Esophagus mucosa (tissue), 1 donor: ENCODE measurements at regions not wholly inside any gene's neighbourhood (a gene's known extent, or its start where the extent isn't known, plus 50 kb on each side); places are given as distances from the start of the nearest gene placed in this dataset.

Source experiments
- ATAC-seq: fragments of 200-7000 bp; cut with Tn5 transposase; one replicate; pipeline ENCODE4 v1.9.1; 2020
- donor health status: DM: yes; HTN: yes; CAD: no.

GRCh38 chr15:92305343-92305742 lies 88.3 kb upstream of the ST8SIA2 start:
- no peak for ATAC-seq

- no peak for ATAC-seq
Observed at GRCh38 chr15:92306663-92307062, 87.0 kb upstream of the ST8SIA2 start.

GRCh38 chr15:92315144-92315543 lies 78.5 kb upstream of the ST8SIA2 start:
- ATAC-seq, result no peak

GRCh38 chr15:92315595-92316211 lies 78.0 kb upstream of the ST8SIA2 start:
- ATAC-seq, result no peak

GRCh38 chr15:92316586-92317295 lies 76.9 kb upstream of the ST8SIA2 start:
- no peak for ATAC-seq

GRCh38 chr15:92320012-92320699 lies 73.5 kb upstream of the ST8SIA2 start:
- no peak for ATAC-seq

GRCh38 chr15:92322566-92323355 lies 70.9 kb upstream of the ST8SIA2 start:
- no peak for ATAC-seq

- no peak for ATAC-seq
Observed at GRCh38 chr15:92323525-92323924, 70.2 kb upstream of the ST8SIA2 start.

- ATAC-seq, result no peak
Observed at GRCh38 chr15:92324101-92324963, 69.3 kb upstream of the ST8SIA2 start.

GRCh38 chr15:92326236-92326635 lies 67.4 kb upstream of the ST8SIA2 start:
- no peak for ATAC-seq

- ATAC-seq, result no peak
Observed at GRCh38 chr15:92327033-92327432, 66.6 kb upstream of the ST8SIA2 start.

- ATAC-seq, result no peak
Observed at GRCh38 chr15:92328207-92328606, 65.5 kb upstream of the ST8SIA2 start.

GRCh38 chr15:92332125-92332899 lies 61.4 kb upstream of the ST8SIA2 start:
- no peak for ATAC-seq

- ATAC-seq, result no peak
Observed at GRCh38 chr15:92333709-92334108, 60.0 kb upstream of the ST8SIA2 start.

- no peak for ATAC-seq
Observed at GRCh38 chr15:92336419-92336987, 57.2 kb upstream of the ST8SIA2 start.

- ATAC-seq, result no peak
Observed at GRCh38 chr15:92339361-92339760, 54.3 kb upstream of the ST8SIA2 start.
